Testis (tissue), 2 donors: ENCODE measurements at regions not wholly inside any gene's neighbourhood (a gene's known extent, or its start where the extent isn't known, plus 50 kb on each side); places are given as distances from the start of the nearest gene placed in this dataset.

Experiments
- POLR2A ChIP-seq: fragments of 450-650 bp; IDR thresholded peaks from one replicate; pipeline ENCODE4 v1.6.1; 2017; ENCODE audit warnings: antibody characterized with exemption, mild to moderate bottlenecking, moderate library complexity
- TF ChIP-seq, protein P1 (sequence below), 3 experiments: fragments of 450-650 bp in 2 of 3; fragments of 200-600 bp in 1 of 3; sonication (generic) in 1 of 3; IDR thresholded peaks; one replicate each; pipeline ENCODE4 v1.5.1; 2016 to 2019; ENCODE audit warnings: antibody characterized with exemption in 3 of 3, mild to moderate bottlenecking in 2 of 3, moderate library complexity in 1 of 3

DNA sequence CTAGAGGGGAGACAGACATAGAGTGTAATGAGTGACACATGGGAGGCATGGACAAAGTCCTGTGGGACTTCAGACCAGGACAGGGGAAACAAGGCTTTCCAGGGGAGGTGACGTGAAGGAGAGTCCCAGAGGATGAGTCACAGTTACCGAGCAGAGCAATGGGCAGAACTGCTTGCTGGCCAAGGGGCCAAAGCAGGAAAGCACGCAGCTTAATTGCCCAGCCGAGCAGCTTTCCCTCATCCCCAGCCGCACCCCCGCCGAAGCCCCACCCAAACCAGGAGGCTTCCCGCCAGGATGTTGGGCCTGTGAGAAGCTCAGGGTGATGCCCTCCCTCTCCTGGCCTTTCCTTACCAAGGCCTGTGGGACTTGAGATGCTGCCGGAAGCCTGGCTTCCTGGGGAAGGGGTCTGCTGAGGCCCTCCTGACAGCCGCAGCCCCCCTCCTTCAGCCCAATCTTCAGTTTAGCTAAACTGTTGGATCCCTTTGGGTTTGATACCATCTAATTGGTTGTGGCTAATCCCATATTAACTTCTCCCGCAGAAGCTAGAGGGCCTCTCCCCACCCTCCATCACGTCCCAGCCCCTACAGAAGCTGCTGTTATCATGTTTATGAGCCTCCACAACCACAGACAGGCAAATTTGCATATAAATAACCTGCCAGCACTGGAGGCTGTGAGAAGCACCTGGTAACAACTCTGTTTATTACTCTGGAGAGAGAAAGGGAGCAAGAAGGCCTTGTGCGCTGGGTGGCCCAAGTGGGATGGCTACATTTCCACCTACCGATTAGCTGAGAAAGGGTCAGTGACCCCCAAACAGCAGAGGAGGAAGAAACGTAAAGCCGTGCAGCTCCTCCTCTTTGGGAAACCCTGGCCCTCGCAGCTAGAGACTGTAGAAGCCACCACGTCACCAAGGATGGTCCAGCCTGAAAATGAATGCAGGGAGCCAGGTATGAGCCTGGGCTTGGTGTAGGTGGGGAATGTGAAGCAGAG is 80.0 kb downstream of the TRIM29 start:
- TF ChIP-seq, protein P1, sequence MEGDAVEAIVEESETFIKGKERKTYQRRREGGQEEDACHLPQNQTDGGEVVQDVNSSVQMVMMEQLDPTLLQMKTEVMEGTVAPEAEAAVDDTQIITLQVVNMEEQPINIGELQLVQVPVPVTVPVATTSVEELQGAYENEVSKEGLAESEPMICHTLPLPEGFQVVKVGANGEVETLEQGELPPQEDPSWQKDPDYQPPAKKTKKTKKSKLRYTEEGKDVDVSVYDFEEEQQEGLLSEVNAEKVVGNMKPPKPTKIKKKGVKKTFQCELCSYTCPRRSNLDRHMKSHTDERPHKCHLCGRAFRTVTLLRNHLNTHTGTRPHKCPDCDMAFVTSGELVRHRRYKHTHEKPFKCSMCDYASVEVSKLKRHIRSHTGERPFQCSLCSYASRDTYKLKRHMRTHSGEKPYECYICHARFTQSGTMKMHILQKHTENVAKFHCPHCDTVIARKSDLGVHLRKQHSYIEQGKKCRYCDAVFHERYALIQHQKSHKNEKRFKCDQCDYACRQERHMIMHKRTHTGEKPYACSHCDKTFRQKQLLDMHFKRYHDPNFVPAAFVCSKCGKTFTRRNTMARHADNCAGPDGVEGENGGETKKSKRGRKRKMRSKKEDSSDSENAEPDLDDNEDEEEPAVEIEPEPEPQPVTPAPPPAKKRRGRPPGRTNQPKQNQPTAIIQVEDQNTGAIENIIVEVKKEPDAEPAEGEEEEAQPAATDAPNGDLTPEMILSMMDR (IDR thresholded peaks at IDR 0.05): no peak
- no peak for TF ChIP-seq POLR2A
